Small intestine (tissue), 7 donors: ENCODE measurements at regions not wholly inside any gene's neighbourhood (a gene's known extent, or its start where the extent isn't known, plus 50 kb on each side); places are given as distances from the start of the nearest gene placed in this dataset.

ENCODE experiments used
- DNase-seq, 2 donors: peaks; one replicate each; pipeline versions ENCODE4 v3.0.0 to v3.0.0-alpha.2; 2013
- FAIRE-seq: peaks from 2 replicates; lab custom pipeline; 2012; peaks lifted over from hg19 to GRCh38; lab: Jason Lieb, UNC
- H3K27ac ChIP-seq, 3 donors: one replicate each; pipeline ENCODE4 v1.5.1; 2013; ENCODE audit warnings: low read length in 2 of 3, mild to moderate bottlenecking in 2 of 3, control low read depth in 1 of 3, inconsistent platforms in 1 of 3, low read depth in 1 of 3, moderate library complexity in 1 of 3
- H3K27me3 ChIP-seq, 3 donors: one replicate each; pipeline ENCODE4 v1.6.1; 2013; ENCODE audit warnings: low read length in 3 of 3, inconsistent platforms in 1 of 3; ENCODE audit not compliant: control insufficient read depth in 3 of 3, insufficient read depth in 3 of 3
- H3K36me3 ChIP-seq, 3 donors: one replicate each; pipeline ENCODE4 v1.6.1; 2013; ENCODE audit warnings: low read length in 3 of 3, inconsistent platforms in 1 of 3, low read depth in 1 of 3, mild to moderate bottlenecking in 1 of 3, moderate library complexity in 1 of 3; ENCODE audit not compliant: control insufficient read depth in 3 of 3, insufficient read depth in 2 of 3
- H3K4me1 ChIP-seq, 3 donors: one replicate each; pipeline ENCODE4 v1.6.1; 2013; ENCODE audit warnings: low read length in 2 of 3, inconsistent platforms in 1 of 3, low read depth in 1 of 3, mild to moderate bottlenecking in 1 of 3, moderate library complexity in 1 of 3; ENCODE audit not compliant: control insufficient read depth in 3 of 3, insufficient read depth in 2 of 3
- H3K4me3 ChIP-seq, 3 donors: one replicate each; pipeline ENCODE4 v1.5.1; 2013; ENCODE audit warnings: low read length in 3 of 3, control low read depth in 1 of 3, inconsistent platforms in 1 of 3, low read depth in 1 of 3, mild to moderate bottlenecking in 1 of 3, moderate library complexity in 1 of 3
- H3K9me3 ChIP-seq, 2 donors: one replicate each; pipeline ENCODE4 v1.6.1; 2013; ENCODE audit warnings: low read depth in 1 of 2, low read length in 1 of 2; ENCODE audit not compliant: control insufficient read depth in 2 of 2, insufficient read depth in 1 of 2
- WGBS, 3 donors: extraction: QIAGEN DNeasy Blood & Tissue Kit; methylation state at CpG; one replicate each; pipeline ENCODE4 v1.1.7; 2013; 5-methylcytosine and 5-hydroxymethylcytosine counted together
- donor health status: healthy with polysubstance abuse.
- donor health status: control.
- donor health status: control.
- donor health status: Bipolar disorder and iron deficiency.
- donor health status: healthy.

DNA sequence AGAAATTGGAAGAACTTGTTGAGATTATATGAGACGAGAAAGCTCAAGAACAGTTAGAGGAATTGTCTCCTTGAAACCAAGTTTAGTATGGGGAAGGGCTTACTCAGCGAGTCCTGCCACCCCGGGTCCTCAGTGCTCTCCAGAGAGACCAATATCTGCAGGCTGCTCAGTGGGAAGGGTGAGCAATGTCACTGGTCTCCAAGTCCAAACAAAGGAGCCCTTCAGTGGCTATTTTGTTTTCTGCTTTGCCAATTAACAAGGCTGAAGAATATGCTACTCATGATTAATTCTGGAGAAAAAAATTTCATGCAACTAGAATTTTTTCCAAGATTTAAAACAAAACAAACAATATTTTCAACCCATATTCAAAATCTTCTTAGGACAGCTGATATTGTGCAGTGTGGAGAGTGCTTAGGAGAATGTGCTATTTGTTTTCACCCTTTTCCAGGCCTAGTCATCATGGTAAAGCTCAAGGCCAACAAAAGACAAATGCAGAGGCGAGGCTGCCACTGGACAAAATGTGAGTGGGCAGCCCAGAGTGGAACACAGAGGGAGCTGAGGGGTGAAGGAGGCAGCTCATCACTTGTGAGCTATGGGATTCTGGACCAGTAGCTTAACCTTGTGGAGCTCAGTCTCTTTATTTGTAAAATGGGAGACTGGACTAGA, 83.8 kb upstream of the TMEM17 start:
- Histone ChIP-seq H3K4me1 (peaks cover 0 to 11% (median 0%) of the 10 kb centered on the region in 3 donors), H3K36me3 (no peaks in the 10 kb centered on the region), H3K27ac (no peak overlapping the region), H3K9me3 (peaks cover 0 to 6% of the 10 kb centered on the region in 2 donors), H3K4me3 (no peak overlapping the region), H3K27me3 (no peaks in the 10 kb centered on the region)
- no peak for DNase-seq
- no peak for FAIRE-seq
- WGBS, 3 donors, result 62 to 72% (median 66%) methylated on average over 4 of the region's 4 CpGs

DNA sequence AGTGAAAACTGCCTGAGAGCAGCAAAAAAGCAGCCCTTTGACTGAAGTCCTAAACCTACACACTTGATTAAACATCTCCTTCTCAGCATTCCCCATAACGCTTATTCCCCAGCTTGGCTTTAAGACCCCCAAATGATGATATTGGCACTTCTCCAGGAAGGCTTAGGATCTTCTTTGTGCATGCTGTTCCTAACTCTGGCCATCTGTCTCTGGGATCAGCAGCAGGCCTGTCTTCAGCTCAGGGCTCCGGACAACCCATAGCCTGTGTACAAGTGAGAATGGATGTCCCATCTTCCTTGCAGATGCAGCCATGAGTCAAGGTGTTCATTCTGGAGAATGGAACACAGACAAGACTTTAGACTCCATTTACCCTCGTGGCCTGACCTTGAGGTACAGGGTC, 81.6 kb upstream of the TMEM17 start:
- FAIRE-seq (no peak), DNase-seq (no peak)
- Histone ChIP-seq H3K36me3 (no peaks in the 10 kb centered on the region), H3K4me3 (no peak overlapping the region), H3K27me3 (no peaks in the 10 kb centered on the region), H3K4me1 (no peaks in the 10 kb centered on the region), H3K27ac (no peak overlapping the region), H3K9me3 (peaks cover 0 to 6% of the 10 kb centered on the region in 2 donors)
- WGBS, 3 donors, result 68 to 81% (median 73%) methylated on average over 3 of the region's 3 CpGs

DNA sequence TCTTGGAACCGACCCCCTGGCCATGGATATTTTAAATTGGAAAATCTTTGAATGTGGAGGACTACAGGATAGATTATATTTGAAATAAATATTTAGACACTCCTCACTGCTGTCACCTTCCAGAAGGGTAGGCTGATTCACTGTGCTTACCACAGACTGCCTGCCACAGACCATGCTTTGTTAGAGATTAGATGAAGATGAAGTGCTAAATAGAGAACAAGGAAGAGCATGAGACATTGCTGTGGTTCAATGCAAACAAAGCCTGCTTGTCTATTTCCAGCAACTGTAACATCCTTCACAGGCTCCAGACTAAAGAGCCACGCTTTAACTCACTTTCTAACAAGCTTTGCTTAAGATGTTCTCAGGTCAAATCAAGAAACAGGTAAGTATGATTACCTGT, 81.0 kb upstream of the TMEM17 start:
- Histone ChIP-seq H3K9me3 (peaks cover 0 to 6% of the 10 kb centered on the region in 2 donors), H3K27me3 (no peaks in the 10 kb centered on the region), H3K27ac (no peak overlapping the region), H3K4me1 (no peaks in the 10 kb centered on the region), H3K36me3 (no peaks in the 10 kb centered on the region), H3K4me3 (no peak overlapping the region)
- DNase-seq, result no peak
- no peak for FAIRE-seq
- 74 to 87% (median 86%) methylated on average over 2 of the region's 2 CpGs for WGBS, 3 donors

DNA sequence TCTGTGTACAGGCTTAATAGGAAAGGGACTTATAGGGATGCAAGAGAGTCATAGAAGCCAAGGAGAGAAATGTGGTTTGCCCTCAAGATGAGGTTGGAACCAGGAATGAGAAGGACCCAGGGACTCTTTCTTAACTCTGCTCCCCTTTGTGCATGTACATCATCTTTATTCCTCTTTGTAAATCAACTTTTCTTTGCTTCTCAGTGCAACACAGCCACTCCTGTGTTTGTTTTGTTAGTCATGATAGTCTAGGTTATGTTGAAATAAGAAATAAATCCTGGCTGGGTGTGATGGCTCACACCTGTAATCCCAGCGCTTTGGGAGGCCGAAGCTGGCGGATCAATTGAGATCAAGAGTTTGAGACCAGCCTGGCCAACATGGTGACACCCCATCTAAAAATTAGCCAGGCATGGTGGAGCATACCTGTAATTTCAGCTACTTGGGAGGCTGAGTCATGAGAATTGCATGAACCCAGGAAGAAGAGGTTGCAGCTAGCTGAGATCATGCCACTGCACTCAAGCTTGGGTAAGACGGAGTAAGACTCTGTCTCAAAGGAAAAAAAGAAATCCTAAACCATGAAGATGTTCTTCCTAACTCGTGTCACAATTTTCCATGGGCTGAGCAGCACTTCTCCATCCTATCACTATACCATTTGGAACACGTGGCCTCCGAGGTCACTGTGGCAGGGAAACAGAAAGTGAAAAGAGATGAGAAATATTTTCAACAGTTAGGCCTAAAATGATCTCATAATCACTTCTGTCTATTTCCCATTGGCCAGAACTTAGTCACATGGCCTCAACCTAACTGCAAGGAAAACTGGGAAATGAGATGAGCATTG, 73.0 kb upstream of the TMEM17 start:
- no peaks in the 10 kb centered on the region for H3K27me3 ChIP-seq
- DNase-seq (peak in 1 of 2 donors; percentile 18), FAIRE-seq (no peak)
- H3K4me1 ChIP-seq, result no peaks in the 10 kb centered on the region
- no peak overlapping the region for H3K4me3 ChIP-seq
- no peaks in the 10 kb centered on the region for H3K9me3 ChIP-seq
- no peaks in the 10 kb centered on the region for H3K36me3 ChIP-seq
- WGBS, 3 donors, result 70 to 73% (median 72%) methylated on average over 7 of the region's 7 CpGs
- H3K27ac ChIP-seq, result no peak overlapping the region

DNA sequence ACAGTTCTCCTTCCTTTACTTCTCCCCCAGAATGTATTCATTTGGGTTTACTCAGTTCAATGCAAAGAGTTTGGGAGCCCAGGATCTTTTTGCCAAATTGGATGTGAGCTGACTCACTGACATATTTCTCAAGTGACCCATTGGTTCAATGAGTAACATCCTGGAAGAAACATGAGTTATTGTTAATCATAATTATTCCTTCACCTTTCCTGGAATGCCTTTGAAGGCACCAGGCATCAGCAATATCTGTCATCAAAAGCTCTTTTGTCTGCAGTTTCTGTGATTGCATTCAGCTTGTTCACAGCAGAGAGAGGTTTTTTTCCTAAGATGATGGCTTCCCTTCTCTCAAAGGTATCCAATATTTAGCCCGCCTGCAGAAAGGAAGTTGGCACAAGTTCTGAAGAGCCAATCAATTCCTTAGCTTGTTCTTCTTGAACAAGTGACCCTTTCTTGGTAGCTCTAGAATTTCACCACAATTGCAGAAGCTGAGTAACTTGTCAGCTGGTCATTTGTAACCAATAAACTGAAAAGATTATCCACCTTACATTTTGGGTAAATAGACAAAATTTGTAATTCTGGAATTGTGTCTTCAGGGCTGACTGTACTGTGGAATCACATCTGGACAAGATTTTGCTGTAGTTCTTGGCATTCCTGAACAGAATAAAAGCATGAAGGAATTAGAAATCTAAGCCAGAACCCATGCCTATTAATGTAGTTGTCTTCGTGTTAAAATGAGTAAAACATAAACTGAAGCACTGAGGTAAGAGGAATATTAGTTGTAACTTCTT, 72.2 kb upstream of the TMEM17 start:
- Histone ChIP-seq H3K36me3 (no peaks in the 10 kb centered on the region), H3K27ac (no peak overlapping the region), H3K27me3 (no peaks in the 10 kb centered on the region), H3K4me1 (no peaks in the 10 kb centered on the region), H3K9me3 (no peaks in the 10 kb centered on the region), H3K4me3 (no peak overlapping the region)
- WGBS, 3 donors, result 55 to 74% (median 66%) methylated on average over 2 of the region's 2 CpGs
- FAIRE-seq, result no peak
- no peak for DNase-seq

DNA sequence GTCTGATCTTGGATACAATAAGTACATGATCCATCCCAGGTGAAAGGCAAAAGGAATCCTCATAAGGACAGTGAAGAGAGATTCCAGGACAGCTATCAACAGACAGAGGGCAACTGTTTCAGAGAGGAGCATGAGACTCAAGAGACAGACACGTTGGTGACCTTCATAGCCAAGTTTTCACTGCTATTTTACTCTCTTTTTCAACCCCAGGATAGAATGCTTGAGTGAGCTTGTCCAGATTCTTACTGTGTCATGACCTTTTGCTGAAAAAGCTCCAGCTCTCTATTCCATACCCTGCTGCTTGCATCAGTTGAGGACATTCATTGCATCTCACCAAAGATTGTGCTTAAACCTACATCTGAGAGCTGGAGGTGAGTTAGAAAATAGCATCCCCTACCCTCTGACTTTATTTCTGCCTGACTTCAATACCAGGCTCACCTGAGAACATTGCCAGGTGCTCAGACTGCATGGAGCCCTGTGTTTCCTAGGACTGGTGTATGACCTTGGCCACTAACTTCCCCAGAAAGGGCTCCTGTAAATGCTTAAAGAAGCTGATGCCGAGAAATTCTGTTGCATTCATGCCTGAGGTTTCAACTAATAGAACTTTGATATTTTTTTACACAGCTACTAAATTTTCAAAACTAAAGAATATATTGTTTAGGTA, 70.4 kb upstream of the TMEM17 start:
- DNase-seq, result no peak
- H3K27ac ChIP-seq, result no peak overlapping the region

DNA sequence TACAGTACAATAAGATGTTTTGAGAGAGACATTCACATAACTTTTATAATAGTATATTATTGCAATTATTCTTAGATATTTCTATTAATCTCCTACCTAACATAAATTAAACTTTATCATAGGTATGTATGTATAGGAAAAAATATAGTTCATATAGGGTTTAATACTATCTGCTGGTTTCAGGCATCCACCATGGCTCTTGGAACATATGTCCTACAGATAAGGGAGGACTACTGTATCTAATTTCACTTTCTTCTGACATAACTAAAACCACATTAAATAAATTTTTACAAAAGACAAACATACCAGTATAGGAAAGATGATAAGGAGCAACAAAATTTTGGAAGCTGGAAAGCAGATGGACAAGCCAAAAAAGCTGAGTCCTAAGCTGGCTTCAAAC, 67.9 kb upstream of the TMEM17 start:
- Histone ChIP-seq H3K4me1 (peaks cover 3 to 16% (median 3%) of the 10 kb centered on the region in 3 donors), H3K27ac (no peak overlapping the region), H3K4me3 (no peak overlapping the region), H3K36me3 (no peaks in the 10 kb centered on the region), H3K27me3 (no peaks in the 10 kb centered on the region), H3K9me3 (no peaks in the 10 kb centered on the region)
- FAIRE-seq (no peak), DNase-seq (no peak)

More for the DNA sequence above, 70.4 kb upstream of the TMEM17 start:
- 66 to 75% (median 71%) methylated on average over 2 of the region's 2 CpGs for WGBS, 3 donors
- Histone ChIP-seq H3K9me3 (no peaks in the 10 kb centered on the region), H3K27me3 (no peaks in the 10 kb centered on the region), H3K4me3 (no peak overlapping the region), H3K36me3 (no peaks in the 10 kb centered on the region), H3K4me1 (no peaks in the 10 kb centered on the region)
- FAIRE-seq, result no peak
